ENCODE measurements at regions not wholly inside any gene's neighbourhood (a gene's known extent, or its start where the extent isn't known, plus 50 kb on each side); places are given as distances from the start of the nearest gene placed in this dataset.

DNA sequence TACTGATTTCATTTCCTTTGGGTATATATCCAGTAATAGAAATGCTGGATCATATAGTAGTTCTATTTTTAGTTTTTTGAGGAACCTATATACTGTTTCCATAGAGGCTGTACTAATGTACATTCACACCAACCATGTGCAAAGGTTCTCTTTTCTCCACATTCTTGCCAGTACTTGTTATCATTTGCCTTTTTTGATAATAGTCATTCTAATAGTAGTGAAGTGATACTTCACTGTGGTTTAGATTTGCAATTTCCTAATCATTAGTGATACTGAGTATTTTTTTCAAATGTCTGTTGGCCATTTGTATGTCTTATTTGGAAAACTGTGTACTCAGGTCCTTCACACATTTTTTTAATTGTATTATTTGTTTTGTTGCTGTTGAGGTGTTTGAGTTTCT is 148.2 kb upstream of the NAV3 start:
- Mint-ChIP-seq H3K9me3 (no peaks in the 10 kb centered on the region), H3K27ac (no peak overlapping the region), H3K4me3 (no peak overlapping the region), H3K27me3 (peaks cover 6% of the 10 kb centered on the region), H3K4me1 (ENCODE audit: unreplicated experiment) (peaks cover 5% of the 10 kb centered on the region), H3K36me3 (no peaks in the 10 kb centered on the region)
- no peak for DNase-seq (ENCODE audit: extremely low spot score, unreplicated experiment)
- TF ChIP-seq, protein P1, sequence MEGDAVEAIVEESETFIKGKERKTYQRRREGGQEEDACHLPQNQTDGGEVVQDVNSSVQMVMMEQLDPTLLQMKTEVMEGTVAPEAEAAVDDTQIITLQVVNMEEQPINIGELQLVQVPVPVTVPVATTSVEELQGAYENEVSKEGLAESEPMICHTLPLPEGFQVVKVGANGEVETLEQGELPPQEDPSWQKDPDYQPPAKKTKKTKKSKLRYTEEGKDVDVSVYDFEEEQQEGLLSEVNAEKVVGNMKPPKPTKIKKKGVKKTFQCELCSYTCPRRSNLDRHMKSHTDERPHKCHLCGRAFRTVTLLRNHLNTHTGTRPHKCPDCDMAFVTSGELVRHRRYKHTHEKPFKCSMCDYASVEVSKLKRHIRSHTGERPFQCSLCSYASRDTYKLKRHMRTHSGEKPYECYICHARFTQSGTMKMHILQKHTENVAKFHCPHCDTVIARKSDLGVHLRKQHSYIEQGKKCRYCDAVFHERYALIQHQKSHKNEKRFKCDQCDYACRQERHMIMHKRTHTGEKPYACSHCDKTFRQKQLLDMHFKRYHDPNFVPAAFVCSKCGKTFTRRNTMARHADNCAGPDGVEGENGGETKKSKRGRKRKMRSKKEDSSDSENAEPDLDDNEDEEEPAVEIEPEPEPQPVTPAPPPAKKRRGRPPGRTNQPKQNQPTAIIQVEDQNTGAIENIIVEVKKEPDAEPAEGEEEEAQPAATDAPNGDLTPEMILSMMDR (conservative IDR thresholded peaks at IDR 0.05) = no peak

DNA sequence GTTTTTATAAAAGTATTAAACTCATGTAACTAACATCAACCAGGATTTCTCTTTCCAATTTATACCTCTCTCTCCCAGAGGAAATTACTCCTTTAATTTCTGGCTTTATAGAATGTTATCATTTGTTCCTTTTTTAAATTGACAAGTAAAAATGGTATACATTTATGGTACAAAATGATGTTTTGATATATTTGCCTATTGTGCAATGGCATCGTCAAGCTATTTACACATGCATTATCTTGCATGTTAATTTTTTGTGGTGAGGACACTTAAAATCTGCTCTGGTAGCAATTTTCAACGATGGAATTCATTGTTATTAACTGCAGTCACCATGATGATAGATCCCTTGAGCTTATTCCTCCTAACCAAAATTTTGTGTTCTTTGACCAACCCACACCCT is 149.0 kb upstream of the NAV3 start:
- no peak overlapping the region for H3K27ac Mint-ChIP-seq
- H3K4me3 Mint-ChIP-seq = no peak overlapping the region
- no peak for DNase-seq (ENCODE audit: extremely low spot score, unreplicated experiment)
- H3K9me3 Mint-ChIP-seq = no peaks in the 10 kb centered on the region
- H3K36me3 Mint-ChIP-seq = no peaks in the 10 kb centered on the region
- H3K27me3 Mint-ChIP-seq = peaks cover 6% of the 10 kb centered on the region
- no peaks in the 10 kb centered on the region for H3K4me1 Mint-ChIP-seq (ENCODE audit: unreplicated experiment)
- TF ChIP-seq, protein P1 (conservative IDR thresholded peaks at IDR 0.05) = no peak

DNA sequence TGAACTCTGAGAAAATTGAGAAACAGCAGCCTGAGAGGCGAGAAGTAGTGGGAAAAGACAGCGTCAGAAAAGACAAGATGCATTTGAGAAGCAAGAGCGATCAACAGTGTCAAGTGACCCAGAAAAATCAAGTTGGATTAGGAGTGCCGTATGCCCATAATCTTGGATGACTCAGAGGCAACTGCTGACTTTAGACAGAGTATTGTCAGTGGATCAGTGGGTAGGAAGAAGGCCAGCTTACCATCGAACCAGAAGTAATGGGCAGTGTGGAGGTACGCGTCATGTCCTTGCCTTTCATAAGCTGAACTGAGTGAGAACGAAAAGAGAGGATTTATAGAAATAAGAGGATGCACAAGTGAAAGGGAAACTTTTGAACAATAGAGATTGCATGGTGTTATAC is 151.0 kb upstream of the NAV3 start:
- no peak for DNase-seq (ENCODE audit: extremely low spot score, unreplicated experiment)
- Mint-ChIP-seq H3K36me3 (no peaks in the 10 kb centered on the region), H3K4me1 (ENCODE audit: unreplicated experiment) (no peaks in the 10 kb centered on the region), H3K4me3 (no peak overlapping the region), H3K27me3 (peaks cover 6% of the 10 kb centered on the region), H3K27ac (no peak overlapping the region), H3K9me3 (no peaks in the 10 kb centered on the region)
- TF ChIP-seq, protein P1 (conservative IDR thresholded peaks at IDR 0.05) = no peak

DNA sequence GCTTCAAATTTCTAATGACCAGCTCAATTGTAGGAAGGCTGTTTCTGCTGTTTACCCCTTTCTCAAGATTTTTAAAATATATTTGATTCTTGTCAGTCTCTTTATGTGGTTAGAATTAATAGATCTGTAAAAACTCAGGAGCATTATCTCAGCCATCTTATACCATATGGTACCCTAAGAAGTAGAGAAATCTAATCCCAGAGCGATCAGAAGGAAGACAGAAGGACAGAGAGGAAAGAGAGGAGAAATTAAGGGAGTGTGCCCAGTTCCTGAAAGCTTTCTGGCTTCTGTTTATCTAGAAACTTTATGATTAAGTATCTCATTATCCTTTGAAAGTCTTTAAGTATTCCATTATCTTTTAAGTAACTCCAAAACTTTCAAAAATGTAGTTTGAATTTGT is 152.1 kb upstream of the NAV3 start:
- DNase-seq (ENCODE audit: extremely low spot score, unreplicated experiment) = no peak
- Mint-ChIP-seq H3K9me3 (no peaks in the 10 kb centered on the region), H3K4me1 (ENCODE audit: unreplicated experiment) (no peaks in the 10 kb centered on the region), H3K27ac (no peak overlapping the region), H3K36me3 (no peaks in the 10 kb centered on the region), H3K4me3 (no peak overlapping the region), H3K27me3 (peaks cover 6% of the 10 kb centered on the region)
- TF ChIP-seq, protein P1 (conservative IDR thresholded peaks at IDR 0.05) = no peak

DNA sequence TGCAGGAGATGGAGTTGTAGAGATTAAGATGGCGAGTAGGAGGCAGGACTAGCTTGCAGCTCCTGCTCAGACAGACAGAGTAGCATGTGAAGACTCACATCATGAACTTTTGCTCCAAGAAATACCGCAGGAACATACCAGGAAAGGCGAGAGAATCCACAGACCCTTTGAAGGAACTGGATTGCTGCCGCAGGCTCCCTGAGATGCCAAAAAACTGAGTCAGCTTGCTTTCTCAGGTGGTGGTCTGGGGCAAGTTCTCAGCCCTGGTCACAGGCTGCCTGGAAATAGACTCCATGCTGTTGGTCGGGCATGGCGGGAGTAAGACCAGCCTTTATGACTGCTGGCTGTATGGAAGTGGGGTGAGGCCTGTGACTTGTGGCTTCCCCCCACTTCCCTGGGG is 163.6 kb upstream of the NAV3 start:
- H3K9me3 Mint-ChIP-seq = peaks cover 4% of the 10 kb centered on the region
- no peaks in the 10 kb centered on the region for H3K4me1 Mint-ChIP-seq (ENCODE audit: unreplicated experiment)
- TF ChIP-seq, protein P1 (conservative IDR thresholded peaks at IDR 0.05) = no peak
- H3K27me3 Mint-ChIP-seq = no peaks in the 10 kb centered on the region
- DNase-seq (ENCODE audit: extremely low spot score, unreplicated experiment) = no peak
- no peak overlapping the region for H3K4me3 Mint-ChIP-seq
- no peak overlapping the region for H3K27ac Mint-ChIP-seq
- H3K36me3 Mint-ChIP-seq = no peaks in the 10 kb centered on the region

DNA sequence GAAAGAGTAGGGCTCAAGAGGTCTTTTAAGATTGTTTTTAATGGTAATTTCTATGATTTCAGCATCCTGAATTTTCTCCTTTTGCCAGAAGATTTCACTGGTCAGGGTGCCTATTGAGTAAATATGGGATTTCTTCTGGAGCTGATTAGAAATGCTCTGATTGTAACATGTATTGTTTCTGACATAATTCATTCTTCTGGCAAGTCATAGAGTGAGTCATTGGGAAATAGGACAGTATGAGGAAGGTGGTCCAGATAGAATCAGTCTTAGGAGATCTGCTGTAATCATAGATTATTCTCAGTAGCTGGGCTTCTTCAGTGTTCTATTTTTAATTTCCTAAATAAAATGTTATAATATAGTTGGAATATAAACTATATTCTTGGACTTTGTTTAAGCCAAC is 182.0 kb upstream of the NAV3 start:
- Mint-ChIP-seq H3K36me3 (no peaks in the 10 kb centered on the region), H3K4me3 (no peak overlapping the region), H3K9me3 (no peaks in the 10 kb centered on the region), H3K4me1 (ENCODE audit: unreplicated experiment) (peaks cover 12% of the 10 kb centered on the region), H3K27me3 (no peaks in the 10 kb centered on the region), H3K27ac (no peak overlapping the region)
- no peak for DNase-seq (ENCODE audit: extremely low spot score, unreplicated experiment)
- TF ChIP-seq, protein P1 (conservative IDR thresholded peaks at IDR 0.05) = no peak
